Limb (tissue), 2 donors: ENCODE measurements at regions not wholly inside any gene's neighbourhood (a gene's known extent, or its start where the extent isn't known, plus 50 kb on each side); places are given as distances from the start of the nearest gene placed in this dataset.

Source experiments
- DNase-seq, 2 donors: peaks; one replicate each; pipeline ENCODE4 v3.0.0-alpha.2; 2016; ENCODE audit errors: extremely low spot score in 2 of 2

- no peak for DNase-seq
Measured at GRCh38 chr2:241924069-241924908, 54.8 kb downstream of the RTP5 start.

GRCh38 chr2:241924909-241925250 lies 55.4 kb downstream of the RTP5 start:
- no peak for DNase-seq

- no peak for DNase-seq
Measured at GRCh38 chr2:241925277-241925676, 55.7 kb downstream of the RTP5 start.

- DNase-seq, result no peak
Measured at GRCh38 chr2:241925821-241926441, 56.4 kb downstream of the RTP5 start.

GRCh38 chr2:241926541-241927311 lies 57.2 kb downstream of the RTP5 start:
- DNase-seq, result no peak

- no peak for DNase-seq
Measured at GRCh38 chr2:241929551-241930490, 60.3 kb downstream of the RTP5 start.

GRCh38 chr2:241931084-241931975 lies 61.8 kb downstream of the RTP5 start:
- DNase-seq, result no peak

- no peak for DNase-seq
Measured at GRCh38 chr2:241931976-241932898, 62.7 kb downstream of the RTP5 start.

GRCh38 chr2:241932899-241933178 lies 63.3 kb downstream of the RTP5 start:
- DNase-seq, result no peak

GRCh38 chr2:241933179-241933911 lies 63.8 kb downstream of the RTP5 start:
- peak in 1 of 2 donors; percentile 10 for DNase-seq

GRCh38 chr2:241935314-241935713 lies 65.8 kb downstream of the RTP5 start:
- DNase-seq, result no peak

- no peak for DNase-seq
Measured at GRCh38 chr2:241935774-241936173, 66.2 kb downstream of the RTP5 start.

GRCh38 chr2:241936457-241937133 lies 67.1 kb downstream of the RTP5 start:
- no peak for DNase-seq

- no peak for DNase-seq
Measured at GRCh38 chr2:241937297-241937696, 67.8 kb downstream of the RTP5 start.

GRCh38 chr2:241939541-241939940 lies 70.0 kb downstream of the RTP5 start:
- no peak for DNase-seq

GRCh38 chr2:241940329-241940728 lies 70.8 kb downstream of the RTP5 start:
- DNase-seq, result no peak

GRCh38 chr2:241941691-241942301 lies 72.3 kb downstream of the RTP5 start:
- no peak for DNase-seq
